ENCODE measurements at regions not wholly inside any gene's neighbourhood (a gene's known extent, or its start where the extent isn't known, plus 50 kb on each side); places are given as distances from the start of the nearest gene placed in this dataset.
"Not testable (repeated sequence)": the region's sequence is repeated elsewhere in the genome, so short reads cannot be mapped to it uniquely, and the experiment has no call there.

GRCh38 chr1:146318715-146319114 is 89.9 kb upstream of the NOTCH2NLA start:
- DNase-seq, result not testable (repeated sequence)

GRCh38 chr1:146317785-146318184 is 89.0 kb upstream of the NOTCH2NLA start:
- not testable (repeated sequence) for DNase-seq

- not testable (repeated sequence) for DNase-seq
Observed at GRCh38 chr1:146314449-146315246, 85.8 kb upstream of the NOTCH2NLA start.

GRCh38 chr1:146310579-146310978 is 81.8 kb upstream of the NOTCH2NLA start:
- not testable (repeated sequence) for DNase-seq

- not testable (repeated sequence) for DNase-seq
Observed at GRCh38 chr1:146309427-146309826, 80.6 kb upstream of the NOTCH2NLA start.

- DNase-seq, result not testable (repeated sequence)
Observed at GRCh38 chr1:146308892-146309291, 80.1 kb upstream of the NOTCH2NLA start.

GRCh38 chr1:146308152-146308551 is 79.3 kb upstream of the NOTCH2NLA start:
- DNase-seq, result not testable (repeated sequence)

GRCh38 chr1:146307632-146308031 is 78.8 kb upstream of the NOTCH2NLA start:
- DNase-seq, result not testable (repeated sequence)

GRCh38 chr1:146306651-146307050 is 77.8 kb upstream of the NOTCH2NLA start:
- not testable (repeated sequence) for DNase-seq

- not testable (repeated sequence) for DNase-seq
Observed at GRCh38 chr1:146305442-146305841, 76.6 kb upstream of the NOTCH2NLA start.

GRCh38 chr1:146298575-146298897 is 69.7 kb upstream of the NOTCH2NLA start:
- DNase-seq, result not testable (repeated sequence)

GRCh38 chr1:146297781-146298574 is 69.2 kb upstream of the NOTCH2NLA start:
- DNase-seq, result not testable (repeated sequence)

GRCh38 chr1:146292940-146293936 is 64.4 kb upstream of the NOTCH2NLA start:
- not testable (repeated sequence) for DNase-seq

GRCh38 chr1:146292424-146292823 is 63.6 kb upstream of the NOTCH2NLA start:
- not testable (repeated sequence) for DNase-seq

GRCh38 chr1:146287881-146288280 is 59.1 kb upstream of the NOTCH2NLA start:
- DNase-seq, result not testable (repeated sequence)

GRCh38 chr1:146284760-146285159 is 55.9 kb upstream of the NOTCH2NLA start:
- not testable (repeated sequence) for DNase-seq

- not testable (repeated sequence) for DNase-seq
Observed at GRCh38 chr1:146283527-146283880, 54.7 kb upstream of the NOTCH2NLA start.

GRCh38 chr1:146282807-146283526 is 54.1 kb upstream of the NOTCH2NLA start:
- not testable (repeated sequence) for DNase-seq

GRCh38 chr1:146281522-146281921 is 52.7 kb upstream of the NOTCH2NLA start:
- not testable (repeated sequence) for DNase-seq

- DNase-seq, result not testable (repeated sequence)
Observed at GRCh38 chr1:146278758-146279157, 49.9 kb upstream of the NOTCH2NLA start.

Data from activated CD4-positive, CD25-positive, alpha-beta regulatory T cell (primary cell).